Caki2 (cell line): ENCODE measurements at regions not wholly inside any gene's neighbourhood (a gene's known extent, or its start where the extent isn't known, plus 50 kb on each side); places are given as distances from the start of the nearest gene placed in this dataset.
"Not testable (repeated sequence)": the region's sequence is repeated elsewhere in the genome, so short reads cannot be mapped to it uniquely, and the experiment has no call there.

Experiments
- DNase-seq: peaks from one replicate; pipeline ENCODE4 v3.0.0-alpha.2; 2015; ENCODE audit warnings: low read depth
- in situ Hi-C: cut with HindIII; loops from 2 replicates; pipeline ENCODE4 v1.10.0; 2016; ENCODE audit warnings: low sequenced_read_pairs, low pct_unique_long_range_greater_than_20kb, mixed read lengths

GRCh38 chr15:61362912-61363311 lies 133.8 kb upstream of the RORA start:
- DNase-seq, in situ Hi-C loops: not testable (repeated sequence)

GRCh38 chr15:61344293-61344692 lies 115.2 kb upstream of the RORA start:
- no peak for DNase-seq
- in situ Hi-C loops: no loop called here

- DNase-seq: no peak
- in situ Hi-C loops: no loop called here
Observed at GRCh38 chr15:61342390-61342789, 113.3 kb upstream of the RORA start.

- no peak for DNase-seq
- in situ Hi-C loops: no loop called here
Observed at GRCh38 chr15:61339516-61339915, 110.4 kb upstream of the RORA start.

- no peak for DNase-seq
- in situ Hi-C loops: no loop called here
Observed at GRCh38 chr15:61337541-61337940, 108.4 kb upstream of the RORA start.

GRCh38 chr15:61336026-61336638 lies 107.0 kb upstream of the RORA start:
- no peak for DNase-seq
- in situ Hi-C loops: no loop called here

- DNase-seq, in situ Hi-C loops: not testable (repeated sequence)
Observed at GRCh38 chr15:61334714-61335113, 105.6 kb upstream of the RORA start.

GRCh38 chr15:61331019-61331418 lies 101.9 kb upstream of the RORA start:
- in situ Hi-C loops: no loop called here
- DNase-seq: no peak

- in situ Hi-C loops: no loop called here
- DNase-seq: no peak
Observed at GRCh38 chr15:61327019-61327631, 98.0 kb upstream of the RORA start.

GRCh38 chr15:61319892-61320291 lies 90.8 kb upstream of the RORA start:
- in situ Hi-C loops: no loop called here
- no peak for DNase-seq

GRCh38 chr15:61318802-61319525 lies 89.9 kb upstream of the RORA start:
- DNase-seq: no peak
- in situ Hi-C loops: no loop called here

- no peak for DNase-seq
- in situ Hi-C loops: no loop called here
Observed at GRCh38 chr15:61318301-61318700, 89.2 kb upstream of the RORA start.

GRCh38 chr15:61315471-61315870 lies 86.4 kb upstream of the RORA start:
- DNase-seq: no peak
- in situ Hi-C loops: no loop called here

GRCh38 chr15:61314427-61314826 lies 85.3 kb upstream of the RORA start:
- in situ Hi-C loops: no loop called here
- no peak for DNase-seq

GRCh38 chr15:61309617-61310016 lies 80.5 kb upstream of the RORA start:
- no peak for DNase-seq
- in situ Hi-C loops: no loop called here

- in situ Hi-C loops: no loop called here
- no peak for DNase-seq
Observed at GRCh38 chr15:61309031-61309511, 80.0 kb upstream of the RORA start.

- DNase-seq: no peak
- in situ Hi-C loops: no loop called here
Observed at GRCh38 chr15:61308437-61308836, 79.3 kb upstream of the RORA start.

GRCh38 chr15:61307474-61307873 lies 78.4 kb upstream of the RORA start:
- in situ Hi-C loops: no loop called here

GRCh38 chr15:61301701-61302100 lies 72.6 kb upstream of the RORA start:
- in situ Hi-C loops: no loop called here
- no peak for DNase-seq

More at GRCh38 chr15:61307474-61307873, 78.4 kb upstream of the RORA start:
- no peak for DNase-seq
